ENCODE measurements at regions not wholly inside any gene's neighbourhood (a gene's known extent, or its start where the extent isn't known, plus 50 kb on each side); places are given as distances from the start of the nearest gene placed in this dataset.

DNA sequence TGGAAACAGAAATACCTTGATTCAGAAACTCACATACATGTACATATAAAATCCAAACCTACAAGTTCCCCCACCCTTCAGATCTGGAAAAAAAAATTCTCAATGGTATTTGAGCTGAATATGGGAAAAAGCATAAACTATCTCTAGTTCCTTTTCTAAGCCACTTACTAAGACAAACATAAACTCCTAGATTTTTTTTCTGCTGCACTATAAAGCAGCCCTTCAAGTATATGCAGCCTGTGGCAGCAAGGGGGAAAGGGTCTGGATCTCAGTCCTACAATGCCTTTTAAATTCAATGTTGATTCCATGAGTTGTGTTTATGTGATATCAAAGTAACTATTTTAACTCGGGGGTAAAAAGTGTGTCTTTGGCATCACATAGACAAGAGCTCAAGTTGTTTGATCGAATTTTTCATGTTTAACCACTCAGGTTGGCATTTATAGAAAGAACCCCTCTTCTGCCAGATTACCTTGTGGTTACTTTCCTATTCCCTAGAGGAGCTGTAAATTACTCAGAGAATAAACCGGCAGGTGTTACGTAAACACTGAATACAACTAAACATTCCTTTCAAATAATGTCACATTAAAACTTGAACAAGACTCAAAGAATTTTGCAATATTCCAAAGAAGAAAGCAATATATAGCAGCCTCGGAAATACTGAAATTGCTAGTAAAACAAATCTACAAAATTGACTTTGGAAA lies 91.8 kb upstream of the FER start:
- H3K36me3 ChIP-seq (ENCODE audit: low read depth): no peaks in the 10 kb centered on the region
- ATAC-seq (no peak), DNase-seq (no peak)
- H3K4me3 ChIP-seq: no peak overlapping the region
- H3K9me3 ChIP-seq: no peaks in the 10 kb centered on the region
- TF ChIP-seq, protein P1, sequence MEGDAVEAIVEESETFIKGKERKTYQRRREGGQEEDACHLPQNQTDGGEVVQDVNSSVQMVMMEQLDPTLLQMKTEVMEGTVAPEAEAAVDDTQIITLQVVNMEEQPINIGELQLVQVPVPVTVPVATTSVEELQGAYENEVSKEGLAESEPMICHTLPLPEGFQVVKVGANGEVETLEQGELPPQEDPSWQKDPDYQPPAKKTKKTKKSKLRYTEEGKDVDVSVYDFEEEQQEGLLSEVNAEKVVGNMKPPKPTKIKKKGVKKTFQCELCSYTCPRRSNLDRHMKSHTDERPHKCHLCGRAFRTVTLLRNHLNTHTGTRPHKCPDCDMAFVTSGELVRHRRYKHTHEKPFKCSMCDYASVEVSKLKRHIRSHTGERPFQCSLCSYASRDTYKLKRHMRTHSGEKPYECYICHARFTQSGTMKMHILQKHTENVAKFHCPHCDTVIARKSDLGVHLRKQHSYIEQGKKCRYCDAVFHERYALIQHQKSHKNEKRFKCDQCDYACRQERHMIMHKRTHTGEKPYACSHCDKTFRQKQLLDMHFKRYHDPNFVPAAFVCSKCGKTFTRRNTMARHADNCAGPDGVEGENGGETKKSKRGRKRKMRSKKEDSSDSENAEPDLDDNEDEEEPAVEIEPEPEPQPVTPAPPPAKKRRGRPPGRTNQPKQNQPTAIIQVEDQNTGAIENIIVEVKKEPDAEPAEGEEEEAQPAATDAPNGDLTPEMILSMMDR (IDR thresholded peaks at IDR 0.05): no peak
- intact Hi-C loops (cut with DNase I, micrococcal nuclease): no loop called here
- no peaks in the 10 kb centered on the region for H3K4me1 ChIP-seq (ENCODE audit: low read depth)

DNA sequence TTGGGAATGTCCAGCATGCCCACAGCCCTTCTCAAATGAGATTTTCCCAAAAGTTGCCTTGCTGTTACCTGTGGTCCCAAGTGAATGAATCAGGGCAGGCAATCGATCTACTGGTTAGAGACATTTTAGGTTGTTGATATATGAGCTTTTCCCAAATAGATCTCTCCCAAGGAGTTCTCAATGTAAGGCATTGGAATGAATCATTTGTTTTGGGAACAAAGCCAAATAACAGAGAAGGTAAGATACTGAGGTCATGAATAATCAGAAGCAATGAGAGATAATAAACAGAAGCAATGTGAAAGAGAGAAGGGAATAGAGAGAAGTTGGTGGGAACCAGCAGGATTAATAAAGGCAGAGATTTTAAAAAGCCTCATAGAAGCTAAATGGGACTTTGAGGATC lies 93.6 kb upstream of the FER start:
- Histone ChIP-seq H3K4me3 (no peak overlapping the region), H3K4me1 (ENCODE audit: low read depth) (no peaks in the 10 kb centered on the region), H3K9me3 (no peaks in the 10 kb centered on the region), H3K36me3 (ENCODE audit: low read depth) (no peaks in the 10 kb centered on the region)
- TF ChIP-seq, protein P1 (IDR thresholded peaks at IDR 0.05): no peak
- intact Hi-C loops (cut with DNase I, micrococcal nuclease): no loop called here
- ATAC-seq (no peak), DNase-seq (no peak)

DNA sequence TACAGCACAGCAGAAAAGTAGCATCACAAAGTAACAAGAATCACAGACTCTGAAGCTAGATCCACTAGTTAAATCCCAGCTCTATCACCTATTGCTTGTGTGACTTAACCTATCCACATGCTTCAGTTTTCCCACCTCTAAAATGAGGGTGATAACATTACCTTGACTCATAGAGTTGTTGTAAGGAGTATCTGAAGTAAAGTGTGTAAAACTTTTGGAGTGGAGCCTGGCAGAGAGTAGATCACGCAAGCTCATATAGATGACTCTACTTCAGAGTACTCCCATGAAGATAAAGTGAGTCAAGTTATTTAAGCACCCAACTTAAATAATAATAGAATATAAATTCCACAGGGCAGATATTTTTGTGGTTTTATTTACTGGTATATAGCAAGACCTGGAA lies 94.5 kb upstream of the FER start:
- Histone ChIP-seq H3K9me3 (no peaks in the 10 kb centered on the region), H3K4me3 (no peak overlapping the region), H3K4me1 (ENCODE audit: low read depth) (no peaks in the 10 kb centered on the region), H3K36me3 (ENCODE audit: low read depth) (no peaks in the 10 kb centered on the region)
- intact Hi-C loops (cut with DNase I, micrococcal nuclease): no loop called here
- TF ChIP-seq, protein P1 (IDR thresholded peaks at IDR 0.05): no peak
- DNase-seq (no peak), ATAC-seq (no peak)

DNA sequence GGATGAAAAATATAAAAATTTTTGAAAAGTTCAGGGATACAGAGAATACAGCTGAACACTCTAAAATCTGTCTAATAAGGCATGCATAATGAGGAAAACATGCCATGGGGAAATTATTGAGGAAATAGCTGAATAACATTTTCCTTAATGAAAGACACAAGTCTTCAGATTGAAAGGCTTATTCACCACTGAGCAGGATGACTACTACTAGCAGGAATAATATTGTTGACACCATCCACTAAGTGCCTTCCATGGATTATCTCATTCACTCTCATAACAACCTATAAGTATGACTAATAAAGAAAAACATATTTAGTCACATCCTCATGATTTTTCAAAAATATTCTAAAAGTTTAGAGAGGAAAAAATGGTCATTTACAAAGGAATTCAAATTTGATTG lies 96.7 kb upstream of the FER start:
- TF ChIP-seq, protein P1 (IDR thresholded peaks at IDR 0.05): no peak
- H3K36me3 ChIP-seq (ENCODE audit: low read depth): no peaks in the 10 kb centered on the region
- no peak overlapping the region for H3K4me3 ChIP-seq
- intact Hi-C loops (cut with DNase I, micrococcal nuclease): no loop called here
- H3K4me1 ChIP-seq (ENCODE audit: low read depth): no peaks in the 10 kb centered on the region
- peaks cover 4% of the 10 kb centered on the region for H3K9me3 ChIP-seq
- DNase-seq: no peak
- no peak for ATAC-seq

DNA sequence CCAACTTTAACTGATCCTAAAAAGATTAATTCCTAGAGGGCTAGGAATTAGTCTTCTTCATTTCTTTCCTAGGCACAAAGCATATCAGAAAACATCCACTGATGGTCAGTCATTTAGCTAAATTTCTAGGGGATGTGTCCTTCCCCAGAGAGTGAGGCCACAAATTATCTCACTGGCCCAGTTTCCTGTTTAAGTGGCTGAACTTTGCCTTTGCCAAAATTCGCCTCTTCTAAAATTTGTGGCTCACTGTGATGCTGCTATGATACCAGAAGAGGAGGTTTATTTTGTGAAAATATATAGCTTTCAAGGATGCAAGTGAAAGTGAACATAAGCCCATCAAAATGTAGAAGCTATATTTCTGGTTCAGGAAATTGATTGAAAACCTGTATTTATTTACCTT lies 98.1 kb upstream of the FER start:
- no peak overlapping the region for H3K4me3 ChIP-seq
- DNase-seq: no peak
- no peaks in the 10 kb centered on the region for H3K36me3 ChIP-seq (ENCODE audit: low read depth)
- ATAC-seq: no peak
- TF ChIP-seq, protein P1 (IDR thresholded peaks at IDR 0.05): no peak
- intact Hi-C loops (cut with DNase I, micrococcal nuclease): no loop called here
- H3K9me3 ChIP-seq: peaks cover 4% of the 10 kb centered on the region
- no peaks in the 10 kb centered on the region for H3K4me1 ChIP-seq (ENCODE audit: low read depth)

DNA sequence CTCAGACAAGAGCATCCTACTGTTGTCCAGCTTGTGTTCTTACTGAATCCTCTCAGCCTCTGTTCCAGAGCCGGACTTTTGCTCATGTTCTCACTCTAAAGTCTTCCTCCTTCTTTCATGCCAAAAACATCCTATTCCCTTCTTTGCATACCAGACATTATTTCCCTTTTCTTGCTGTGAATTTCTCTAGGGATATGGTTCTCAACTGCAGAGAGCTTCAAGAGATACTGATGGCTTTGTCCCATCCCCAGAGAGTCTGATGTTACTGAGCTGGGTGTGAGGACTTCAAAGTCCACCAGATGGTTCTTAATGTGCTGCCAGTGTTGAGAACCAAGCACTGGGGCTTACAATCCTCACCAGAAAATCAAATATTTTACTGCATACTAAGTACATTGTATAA lies 98.6 kb upstream of the FER start:
- ATAC-seq (no peak), DNase-seq (no peak)
- Histone ChIP-seq H3K4me1 (ENCODE audit: low read depth) (no peaks in the 10 kb centered on the region), H3K36me3 (ENCODE audit: low read depth) (no peaks in the 10 kb centered on the region), H3K4me3 (no peak overlapping the region), H3K9me3 (peaks cover 4% of the 10 kb centered on the region)
- TF ChIP-seq, protein P1 (IDR thresholded peaks at IDR 0.05): no peak
- intact Hi-C loops (cut with DNase I, micrococcal nuclease): no loop called here

All from mucosa of descending colon (tissue), 3 donors.